ENCODE measurements at regions not wholly inside any gene's neighbourhood (a gene's known extent, or its start where the extent isn't known, plus 50 kb on each side); places are given as distances from the start of the nearest gene placed in this dataset.

GRCh38 chr6:208364-208763 is 83.9 kb upstream of the DUSP22 start:
- no peak for FAIRE-seq
- DNase-seq (ENCODE audit: insufficient read length, low spot score), result no peak

- DNase-seq (ENCODE audit: insufficient read length, low spot score) (no peak), FAIRE-seq (no peak)
Measured at GRCh38 chr6:208938-209337, 83.3 kb upstream of the DUSP22 start.

GRCh38 chr6:209432-210103 is 82.7 kb upstream of the DUSP22 start:
- FAIRE-seq (peak; percentile 98), DNase-seq (ENCODE audit: insufficient read length, low spot score) (no peak)

GRCh38 chr6:210104-210456 is 82.2 kb upstream of the DUSP22 start:
- FAIRE-seq, result no peak

GRCh38 chr6:210778-211374 is 81.4 kb upstream of the DUSP22 start:
- FAIRE-seq, result no peak
- no peak for DNase-seq (ENCODE audit: insufficient read length, low spot score)

More at GRCh38 chr6:210104-210456, 82.2 kb upstream of the DUSP22 start:
- no peak for DNase-seq (ENCODE audit: insufficient read length, low spot score)

GRCh38 chr6:211871-212497 is 80.3 kb upstream of the DUSP22 start:
- DNase-seq (ENCODE audit: insufficient read length, low spot score) (no peak), FAIRE-seq (no peak)

GRCh38 chr6:213284-213683 is 79.0 kb upstream of the DUSP22 start:
- DNase-seq (ENCODE audit: insufficient read length, low spot score), result no peak
- FAIRE-seq, result no peak

- DNase-seq (ENCODE audit: insufficient read length, low spot score) (no peak), FAIRE-seq (no peak)
Measured at GRCh38 chr6:214428-214827, 77.9 kb upstream of the DUSP22 start.

- FAIRE-seq (peak; percentile 51), DNase-seq (ENCODE audit: insufficient read length, low spot score) (no peak)
Measured at GRCh38 chr6:215335-216034, 76.8 kb upstream of the DUSP22 start.

- DNase-seq (ENCODE audit: insufficient read length, low spot score) (no peak), FAIRE-seq (peak; percentile 88)
Measured at GRCh38 chr6:217048-217659, 75.1 kb upstream of the DUSP22 start.

- DNase-seq (ENCODE audit: insufficient read length, low spot score), result no peak
- peak; percentile 96 for FAIRE-seq
Measured at GRCh38 chr6:218153-219018, 73.9 kb upstream of the DUSP22 start.

- DNase-seq (ENCODE audit: insufficient read length, low spot score) (no peak), FAIRE-seq (no peak)
Measured at GRCh38 chr6:219019-219570, 73.2 kb upstream of the DUSP22 start.

- FAIRE-seq (no peak), DNase-seq (ENCODE audit: insufficient read length, low spot score) (no peak)
Measured at GRCh38 chr6:219641-220198, 72.6 kb upstream of the DUSP22 start.

- FAIRE-seq, result no peak
Measured at GRCh38 chr6:220312-220711, 72.0 kb upstream of the DUSP22 start.

GRCh38 chr6:220721-221475 is 71.4 kb upstream of the DUSP22 start:
- FAIRE-seq (no peak), DNase-seq (ENCODE audit: insufficient read length, low spot score) (no peak)

More at GRCh38 chr6:220312-220711, 72.0 kb upstream of the DUSP22 start:
- DNase-seq (ENCODE audit: insufficient read length, low spot score), result no peak

GRCh38 chr6:221531-222349 is 70.5 kb upstream of the DUSP22 start:
- peak; percentile 92 for FAIRE-seq
- no peak for DNase-seq (ENCODE audit: insufficient read length, low spot score)

- no peak for FAIRE-seq
Measured at GRCh38 chr6:222468-222867, 69.8 kb upstream of the DUSP22 start.

GRCh38 chr6:223136-223535 is 69.2 kb upstream of the DUSP22 start:
- no peak for DNase-seq (ENCODE audit: insufficient read length, low spot score)
- no peak for FAIRE-seq

More at GRCh38 chr6:222468-222867, 69.8 kb upstream of the DUSP22 start:
- no peak for DNase-seq (ENCODE audit: insufficient read length, low spot score)
